GM21526 (cell line): ENCODE measurements at regions not wholly inside any gene's neighbourhood (a gene's known extent, or its start where the extent isn't known, plus 50 kb on each side); places are given as distances from the start of the nearest gene placed in this dataset.

Source experiments
- ATAC-seq: cut with Tn5 transposase; IDR thresholded peaks from one replicate; pipeline ENCODE4 v1.9.1; 2021; ENCODE audit warnings: moderate library complexity; ENCODE audit not compliant: unreplicated experiment, low FRiP score

DNA sequence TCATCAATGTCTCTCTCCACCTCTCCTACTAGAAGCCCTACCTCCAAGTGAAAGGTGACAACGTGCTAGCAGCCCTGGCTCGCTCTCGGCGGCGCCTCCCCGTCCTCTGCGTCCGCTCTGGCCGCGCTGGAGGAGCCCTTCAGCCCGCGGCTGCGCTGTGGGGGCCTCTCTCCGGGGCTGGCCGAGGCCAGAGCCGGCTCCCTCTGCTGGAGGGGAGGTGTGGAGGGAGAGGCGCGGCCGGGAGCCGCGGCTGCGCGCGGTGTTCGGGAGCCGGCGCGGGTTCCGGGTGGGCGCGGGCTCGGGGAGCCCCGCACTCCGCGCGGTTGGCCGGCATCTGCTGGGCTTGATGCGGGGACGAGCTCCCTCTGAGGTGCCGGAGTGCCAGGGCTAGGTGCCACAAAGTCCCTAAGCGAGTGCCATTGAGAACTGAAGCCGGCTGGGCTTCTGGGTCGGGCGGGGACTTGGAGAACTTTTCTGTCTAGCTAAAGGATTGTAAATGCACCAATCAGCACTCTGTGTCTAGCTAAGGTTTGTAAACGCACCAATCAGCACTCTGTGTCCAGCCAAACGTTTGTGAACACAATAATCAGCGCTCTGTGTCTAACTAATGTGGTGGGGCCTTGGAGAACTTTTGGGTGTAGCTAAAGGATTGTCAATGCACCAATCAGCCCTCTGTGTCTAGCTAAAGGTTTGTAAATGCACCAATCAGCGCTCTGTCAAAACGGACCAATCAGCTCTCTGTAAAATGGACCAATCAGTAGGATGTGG, 84.8 kb upstream of the ARRDC4 start:
- ATAC-seq: no peak

DNA sequence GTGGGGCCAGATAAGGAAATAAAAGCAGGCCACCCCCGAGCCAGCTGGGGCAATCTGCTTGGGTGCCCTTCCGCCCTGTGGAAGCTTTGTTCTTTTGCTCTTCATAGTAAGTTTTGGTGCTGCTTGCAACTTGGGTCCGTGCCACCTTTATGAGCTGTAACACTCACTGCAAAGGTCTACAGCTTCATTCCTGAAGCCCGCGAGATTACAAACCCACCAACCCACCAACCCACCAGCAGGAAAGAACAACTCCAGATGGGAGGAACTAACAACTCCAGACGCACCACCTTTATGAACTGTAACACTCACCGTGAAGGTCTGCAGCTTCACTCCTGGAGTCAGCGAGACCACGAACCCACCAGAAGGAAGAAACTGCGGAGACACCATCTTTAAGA, 84.2 kb upstream of the ARRDC4 start:
- no peak for ATAC-seq

DNA sequence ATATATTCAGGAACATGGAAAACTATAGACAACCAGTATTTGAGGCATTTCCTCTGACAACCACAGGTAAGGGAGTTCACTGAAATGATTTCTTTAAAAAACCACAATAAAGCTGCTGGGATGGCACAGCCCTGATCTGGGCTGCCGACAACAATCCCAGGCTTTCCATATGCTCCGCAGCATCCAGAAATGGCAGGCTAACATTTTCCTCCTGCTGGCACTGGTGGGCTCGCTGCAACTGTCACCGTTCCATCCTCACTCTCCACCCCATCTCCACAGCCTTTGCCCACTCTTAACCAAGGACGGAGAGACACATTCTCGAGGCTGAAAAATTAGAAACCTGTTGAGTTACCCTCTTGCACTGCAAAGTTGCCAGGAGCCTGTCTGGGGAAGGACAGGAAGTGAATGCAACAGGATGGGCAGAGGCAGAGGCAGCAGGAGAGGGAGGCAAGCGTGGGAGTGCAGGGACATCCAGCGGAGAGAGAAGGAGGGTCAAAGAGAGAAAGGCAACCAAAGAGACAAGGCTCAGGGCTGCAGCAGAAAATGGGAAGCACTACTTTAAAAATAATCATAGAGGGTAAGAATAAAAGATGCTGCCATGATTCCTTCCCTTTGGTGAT, 79.0 kb upstream of the ARRDC4 start:
- no peak for ATAC-seq

DNA sequence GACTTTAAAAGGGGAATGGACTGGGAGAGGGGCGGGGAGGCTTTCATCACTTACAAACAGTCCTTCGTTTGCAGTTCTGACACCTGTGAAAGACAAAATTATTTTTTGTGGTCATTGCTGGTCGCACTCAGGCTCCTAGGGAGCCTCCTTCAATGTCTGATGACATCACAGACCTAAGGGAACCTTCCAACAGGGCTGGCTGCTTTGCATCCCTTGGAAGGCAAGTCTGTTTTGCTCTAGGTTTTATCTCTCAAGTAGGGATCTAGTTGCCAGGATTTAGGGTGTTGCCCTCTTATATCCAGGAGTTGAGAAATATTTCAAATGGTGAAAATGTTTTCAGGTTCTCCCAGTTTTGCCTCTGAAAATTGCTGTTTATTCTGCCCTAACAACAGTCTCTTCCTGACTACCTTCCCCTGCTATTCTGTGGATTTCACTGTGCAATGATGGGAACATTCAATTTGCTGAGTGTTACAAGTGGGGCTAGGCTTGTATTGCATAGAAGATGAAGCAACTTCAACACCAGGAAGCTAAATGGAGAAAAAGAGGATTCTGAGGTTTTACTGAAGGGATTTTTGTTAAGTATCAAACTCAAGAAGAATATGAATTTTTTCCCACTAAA, 75.9 kb upstream of the ARRDC4 start:
- ATAC-seq: no peak

DNA sequence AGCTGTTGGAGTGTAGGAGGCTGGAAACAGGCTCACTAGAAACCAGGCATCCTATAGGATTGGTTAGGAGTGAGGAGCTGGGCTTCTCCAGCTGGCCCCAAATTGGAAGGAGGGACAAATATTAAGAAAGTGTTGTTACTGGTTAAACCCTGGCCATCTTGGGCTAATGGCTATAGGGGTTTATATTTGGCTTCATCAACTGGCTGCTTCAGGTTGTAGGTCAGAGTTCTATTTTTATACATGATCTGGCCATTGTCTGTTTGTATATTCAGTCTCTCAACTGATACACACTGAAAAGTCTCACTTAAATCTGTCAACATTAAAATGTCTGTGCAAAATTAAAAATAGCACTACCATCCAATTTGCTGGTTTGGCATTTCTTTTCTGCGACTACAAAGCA, 70.2 kb upstream of the ARRDC4 start:
- no peak for ATAC-seq

DNA sequence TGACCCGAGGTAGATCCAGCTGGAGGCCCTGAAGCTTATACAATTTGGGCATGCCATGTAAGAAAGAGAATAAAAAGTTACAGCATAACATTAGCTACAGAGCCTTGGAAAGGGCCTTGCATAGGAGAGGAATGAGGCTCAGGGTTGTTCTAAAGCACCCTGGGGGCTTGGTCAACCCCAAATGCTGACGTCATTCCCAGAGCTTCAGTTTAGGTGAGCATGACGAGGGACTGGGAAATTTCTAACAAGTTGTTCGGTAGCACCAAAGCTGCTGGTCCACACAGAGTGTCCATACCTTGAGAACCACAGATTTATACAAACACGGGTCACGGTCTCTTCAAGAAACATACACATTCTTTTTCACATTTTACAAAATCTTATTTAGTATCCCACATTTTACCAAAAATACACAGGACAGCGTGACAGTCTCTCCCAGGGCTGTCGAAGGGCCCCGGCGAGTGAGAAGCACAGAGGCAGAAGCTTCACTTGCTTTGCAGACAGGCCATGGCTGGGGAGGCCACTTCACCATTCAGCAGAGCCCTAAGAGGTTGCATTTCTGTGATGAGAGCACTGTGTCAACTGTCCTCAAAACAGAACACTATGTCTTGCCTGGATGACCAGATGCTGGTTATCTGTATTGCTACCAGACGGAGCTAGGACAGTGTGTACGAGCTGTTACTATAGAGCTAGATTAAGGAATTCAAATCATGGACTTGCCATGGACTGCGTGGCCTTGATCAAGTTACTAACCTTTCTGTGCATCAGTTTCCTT, 68.2 kb upstream of the ARRDC4 start:
- ATAC-seq: no peak

DNA sequence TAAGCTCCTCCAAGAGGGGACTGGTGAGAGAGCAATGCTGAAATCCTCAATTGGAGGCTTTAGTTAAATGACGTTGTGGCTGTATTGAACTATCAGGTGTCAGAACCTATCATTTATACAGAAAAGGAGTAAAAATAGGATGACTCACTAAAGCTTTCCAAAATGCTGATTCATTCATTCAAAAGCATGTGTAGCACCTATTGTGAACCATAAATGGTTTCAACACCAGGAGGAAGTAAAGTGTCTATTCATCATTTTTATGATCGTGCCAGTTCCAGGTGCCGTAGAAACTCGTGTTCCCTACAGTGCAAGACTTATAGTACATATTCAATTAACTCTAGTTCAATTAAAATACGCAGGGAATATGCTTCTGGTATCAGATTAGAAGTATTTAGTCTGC, 66.5 kb upstream of the ARRDC4 start:
- ATAC-seq: no peak

DNA sequence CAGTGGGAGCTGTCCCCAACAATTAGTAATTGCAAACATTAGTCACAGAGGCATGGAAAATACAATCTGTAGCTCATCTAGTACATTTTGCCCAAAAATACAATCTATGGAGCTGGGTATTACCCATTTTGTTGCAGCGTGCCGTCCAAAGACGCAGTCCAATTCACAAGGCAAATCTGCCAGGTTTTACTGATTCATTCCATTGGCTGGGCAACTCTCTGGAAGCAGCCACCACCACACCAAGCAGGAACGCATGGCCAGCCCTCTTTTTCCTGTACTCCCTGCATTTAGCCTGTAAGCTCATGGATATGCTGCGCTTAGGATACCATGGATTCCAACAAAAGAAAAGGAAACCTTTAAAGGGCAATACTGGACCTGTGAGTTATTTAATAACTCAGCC, 60.5 kb upstream of the ARRDC4 start:
- no peak for ATAC-seq

DNA sequence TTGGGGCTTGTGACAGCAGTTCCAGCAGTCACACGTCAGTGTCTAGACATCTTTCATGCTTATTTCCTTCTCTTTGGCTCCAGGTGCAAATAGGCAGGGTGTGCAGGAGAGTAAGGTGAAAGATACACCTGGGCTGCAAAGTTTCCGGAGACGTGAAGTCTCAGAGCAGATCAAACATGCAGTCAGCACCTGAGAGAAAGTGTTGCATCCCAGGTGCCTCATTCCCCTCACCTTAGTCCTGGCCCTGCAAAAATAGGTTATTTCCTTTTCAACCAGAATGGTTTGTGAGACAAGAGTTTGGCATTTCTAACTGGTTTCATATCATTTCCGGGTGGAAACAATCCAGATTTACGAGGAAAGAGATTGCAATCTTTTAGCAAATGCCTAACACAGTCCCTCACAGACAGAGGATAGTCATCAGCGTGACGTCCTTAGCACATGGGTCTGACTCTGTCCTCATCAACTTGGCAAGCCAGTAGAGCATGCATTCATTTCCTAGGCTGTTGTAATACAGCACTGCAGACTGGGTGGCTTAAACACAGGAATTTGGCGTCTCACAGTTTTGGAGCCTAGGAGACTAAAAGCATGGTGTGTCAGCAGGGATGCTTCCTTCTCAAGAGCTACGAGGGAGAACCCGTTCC, 58.2 kb upstream of the ARRDC4 start:
- ATAC-seq: no peak

DNA sequence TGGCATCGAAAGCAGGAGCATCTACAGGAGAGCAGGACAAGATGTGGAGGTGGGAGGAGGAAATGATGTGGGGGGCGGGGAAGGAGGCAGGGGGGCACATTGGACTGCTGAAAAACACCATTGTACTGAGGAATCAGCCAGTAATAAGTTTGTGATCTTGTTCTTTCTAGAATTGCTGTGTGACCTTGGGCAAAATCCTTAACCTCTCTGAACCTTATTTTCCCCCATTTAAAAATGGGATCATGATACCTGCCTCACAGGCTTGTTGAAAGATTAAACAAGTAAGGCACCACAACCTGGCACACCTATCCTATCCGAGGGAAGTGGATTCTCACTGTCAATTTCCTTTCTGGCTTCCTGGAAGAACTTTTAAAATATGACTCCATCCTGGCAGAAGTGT, 56.9 kb upstream of the ARRDC4 start:
- no peak for ATAC-seq

DNA sequence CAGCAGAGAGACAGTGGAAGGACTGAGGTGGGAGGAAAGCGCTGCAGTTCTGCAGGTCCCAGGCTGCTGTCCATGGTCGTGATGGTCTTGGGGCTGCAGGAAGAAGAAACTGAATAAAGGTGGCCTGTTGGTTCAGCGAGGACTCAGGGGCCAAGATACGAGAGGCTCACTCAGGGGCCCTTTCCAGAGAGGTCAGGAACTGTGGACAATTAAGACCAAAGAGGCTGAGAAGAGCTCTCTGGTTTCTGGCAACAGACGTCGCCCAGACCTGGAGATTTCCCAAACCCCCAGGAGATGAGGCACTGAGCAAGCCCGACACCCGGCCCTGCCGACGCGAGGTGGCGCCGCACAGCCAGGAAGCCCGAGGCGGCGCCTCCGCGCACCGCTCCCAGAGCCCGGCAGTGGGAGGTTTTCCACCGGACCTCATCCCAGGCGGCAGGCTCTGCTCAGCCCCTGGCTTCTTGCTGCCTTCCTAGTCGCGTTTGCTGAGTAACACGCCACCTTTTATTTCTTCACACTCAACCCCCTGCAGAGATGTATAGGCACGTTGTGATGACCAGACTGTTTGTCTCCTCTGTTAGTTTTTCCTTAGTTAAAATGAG, 56.4 kb upstream of the ARRDC4 start:
- ATAC-seq: no peak

DNA sequence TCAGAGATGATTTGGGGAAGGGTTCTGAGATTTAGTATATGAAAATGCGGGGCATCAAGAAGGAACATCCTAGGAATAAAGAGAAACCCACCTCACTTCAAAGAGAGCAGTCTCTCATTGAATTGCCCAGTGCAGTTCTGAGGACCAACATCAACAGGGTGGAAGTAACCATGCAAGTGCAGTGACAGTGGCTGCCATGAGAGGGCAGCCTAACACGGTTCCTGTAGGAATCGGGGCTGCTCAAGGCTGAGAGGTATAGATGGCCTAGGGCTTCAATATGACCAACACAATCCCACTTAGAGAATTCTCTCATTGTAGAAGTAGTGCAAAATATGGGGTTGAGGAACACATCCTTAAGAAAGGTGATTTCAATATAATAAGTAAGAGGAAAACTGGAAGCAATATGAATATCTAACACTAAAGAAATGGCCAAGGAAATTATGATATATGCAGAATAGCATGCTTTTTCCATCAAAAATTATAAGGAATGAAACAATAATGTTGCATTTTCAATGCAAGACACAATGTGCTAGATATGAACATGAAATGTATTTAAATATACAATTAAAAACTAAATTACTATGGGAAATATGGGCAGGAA, 51.1 kb upstream of the ARRDC4 start:
- peak; percentile 96 for ATAC-seq
